IMR-90 (cell line): ENCODE measurements at regions not wholly inside any gene's neighbourhood (a gene's known extent, or its start where the extent isn't known, plus 50 kb on each side); places are given as distances from the start of the nearest gene placed in this dataset.
A peak's percentile ranks its signal among the peaks of the same experiment; 100 is the strongest.

ENCODE experiments used
- ATAC-seq: fragments of 200-7000 bp; cut with Tn5 transposase; 2 replicates; pipeline ENCODE4 v1.9.1; 2020; ENCODE audit warnings: low read depth, mild to moderate bottlenecking, moderate library complexity
- BruUV-seq: library from RNA; stranded (reverse); fragments of 400-500 nt; replicated peaks from 2 replicates; lab custom pipeline; 2021; lab: Mats Ljungman, UMichigan
- CTCF ChIA-PET: fragments of 300-600 bp; formaldehyde crosslinking; extraction: SDS; loops from one replicate; lab custom pipeline; 2021; ENCODE audit warnings: antibody characterized with exemption; lab: Yijun Ruan, JAX
- POLR2A ChIA-PET: fragments of 300-600 bp; sonication (Branson Sonifier 250); formaldehyde crosslinking; loops from one replicate; lab custom pipeline; 2022; ENCODE audit warnings: antibody characterized with exemption; ENCODE audit not compliant: unreplicated experiment; lab: Charles Lee
- DNase-seq: peaks from one replicate; pipeline ENCODE4 v3.0.0; 2013
- H2AFZ ChIP-seq: replicated peaks from 2 replicates; pipeline ENCODE3; 2013; ENCODE audit warnings: low read length, mild to moderate bottlenecking; ENCODE audit not compliant: poor library complexity
- H2AK5ac ChIP-seq: 2 replicates; pipeline ENCODE4 v1.6.1; 2013; ENCODE audit warnings: low read depth, low read length, inconsistent platforms
- H2AK9ac ChIP-seq: replicated peaks from 2 replicates; pipeline ENCODE3; 2013; ENCODE audit warnings: mild to moderate bottlenecking, low read depth, low read length, moderate library complexity; ENCODE audit not compliant: poor library complexity
- H2BK120ac ChIP-seq: 2 replicates; pipeline ENCODE4 v1.6.1; 2013; ENCODE audit warnings: low read depth, low read length, inconsistent platforms
- H2BK15ac ChIP-seq: 3 replicates; pipeline ENCODE4 v1.6.1; 2013; ENCODE audit warnings: low read depth, low read length, inconsistent platforms
- H2BK20ac ChIP-seq: 2 replicates; pipeline ENCODE4 v1.6.1; 2013; ENCODE audit warnings: low read depth, mild to moderate bottlenecking, inconsistent platforms, low read length, moderate library complexity
- H2BK5ac ChIP-seq: 2 replicates; pipeline ENCODE4 v1.6.1; 2013; ENCODE audit warnings: mild to moderate bottlenecking, low read depth, low read length, inconsistent platforms; ENCODE audit not compliant: poor library complexity, severe bottlenecking
- H3K14ac ChIP-seq: replicated peaks from 2 replicates; pipeline ENCODE4 v1.6.1; 2013; ENCODE audit warnings: low read depth, low read length, inconsistent platforms
- H3K18ac ChIP-seq: 2 replicates; pipeline ENCODE4 v1.6.1; 2013; ENCODE audit warnings: low read depth, low read length, control low read depth
- H3K23ac ChIP-seq: 2 replicates; pipeline ENCODE4 v1.6.1; 2013; ENCODE audit warnings: low read depth, low read length, inconsistent platforms
- H3K27ac ChIP-seq: 2 replicates; pipeline ENCODE4 v1.5.1; 2013; ENCODE audit warnings: mild to moderate bottlenecking, control low read depth, low read length; ENCODE audit not compliant: insufficient read depth
- H3K27me3 ChIP-seq: 2 replicates; pipeline ENCODE4 v1.6.1; 2013; ENCODE audit warnings: low read length; ENCODE audit not compliant: control insufficient read depth, insufficient read depth
- H3K36me3 ChIP-seq: 2 replicates; pipeline ENCODE4 v1.6.1; 2013; ENCODE audit warnings: low read length, mixed read lengths; ENCODE audit not compliant: control insufficient read depth, insufficient read depth
- H3K4ac ChIP-seq: 2 replicates; pipeline ENCODE4 v1.6.1; 2013; ENCODE audit warnings: low read depth, low read length, inconsistent platforms
- H3K4me1 ChIP-seq: 2 replicates; pipeline ENCODE4 v1.6.1; 2013; ENCODE audit warnings: low read length, mixed read lengths; ENCODE audit not compliant: control insufficient read depth, insufficient read depth
- H3K4me2 ChIP-seq: 2 replicates; pipeline ENCODE4 v1.6.1; 2013; ENCODE audit warnings: low read depth, mild to moderate bottlenecking, control low read depth, low read length, moderate library complexity
- H3K4me3 ChIP-seq: 2 replicates; pipeline ENCODE4 v1.5.1; 2013; ENCODE audit warnings: low read depth, mild to moderate bottlenecking, control low read depth, low read length, moderate library complexity; ENCODE audit not compliant: insufficient read depth
- H3K56ac ChIP-seq: 2 replicates; pipeline ENCODE4 v1.6.1; 2013; ENCODE audit warnings: low read length, inconsistent platforms; ENCODE audit not compliant: insufficient read depth; ENCODE audit errors: extremely low read depth
- H3K79me1 ChIP-seq, 2 experiments: 2 replicates each; pipeline ENCODE4 v1.6.1; 2013; ENCODE audit warnings: low read length in 2 of 2, inconsistent platforms in 1 of 2, low read depth in 1 of 2
- H3K9ac ChIP-seq: 2 replicates; pipeline ENCODE4 v1.6.1; 2013; ENCODE audit warnings: low read depth, low read length, control low read depth
- H3K9me1 ChIP-seq: 2 replicates; pipeline ENCODE4 v1.6.1; 2013; ENCODE audit warnings: low read length, inconsistent platforms; ENCODE audit not compliant: insufficient read depth
- H3K9me3 ChIP-seq: 2 replicates; pipeline ENCODE4 v1.6.1; 2013; ENCODE audit warnings: low read length; ENCODE audit not compliant: control insufficient read depth, insufficient read depth
- H4K20me1 ChIP-seq: 2 replicates; pipeline ENCODE4 v1.6.1; 2013; ENCODE audit warnings: low read length, inconsistent platforms; ENCODE audit not compliant: insufficient read depth
- H4K5ac ChIP-seq: 2 replicates; pipeline ENCODE4 v1.6.1; 2013; ENCODE audit warnings: mild to moderate bottlenecking, low read depth, low read length, control low read depth
- H4K8ac ChIP-seq, 2 experiments: 2 replicates each; pipeline ENCODE4 v1.6.1; 2013; ENCODE audit warnings: low read depth in 2 of 2, low read length in 2 of 2, control low read depth in 1 of 2, inconsistent platforms in 1 of 2
- H4K91ac ChIP-seq: 2 replicates; pipeline ENCODE4 v1.6.1; 2013; ENCODE audit warnings: low read depth, low read length, inconsistent platforms; ENCODE audit not compliant: insufficient read depth
- CEBPB ChIP-seq: IDR thresholded peaks from 2 replicates; pipeline ENCODE4 v1.6.1; 2012; ENCODE audit warnings: low read depth, low read length, improper control_type of control experiment
- CHD1 ChIP-seq: IDR thresholded peaks from 2 replicates; pipeline ENCODE4 v1.6.1; 2012; ENCODE audit warnings: low read depth, low read length, improper control_type of control experiment
- dilution Hi-C: fragments of 300-500 bp; cut with HindIII; formaldehyde crosslinking; loops from one replicate; pipeline ENCODE4 v1.14.3; 2018; ENCODE audit warnings: low sequenced_read_pairs; ENCODE audit not compliant: unreplicated experiment
- in situ Hi-C: fragments of 300-500 bp; cut with MboI; formaldehyde crosslinking; loops from 3 replicates; pipeline ENCODE4 v1.14.3; 2019; ENCODE audit warnings: low sequenced_read_pairs, inconsistent platforms, mixed read lengths
- intact Hi-C: fragments of 100-400 bp; cut with micrococcal nuclease; formaldehyde crosslinking; loops from 2 replicates; pipeline ENCODE4 v1.10.0; 2022

DNA sequence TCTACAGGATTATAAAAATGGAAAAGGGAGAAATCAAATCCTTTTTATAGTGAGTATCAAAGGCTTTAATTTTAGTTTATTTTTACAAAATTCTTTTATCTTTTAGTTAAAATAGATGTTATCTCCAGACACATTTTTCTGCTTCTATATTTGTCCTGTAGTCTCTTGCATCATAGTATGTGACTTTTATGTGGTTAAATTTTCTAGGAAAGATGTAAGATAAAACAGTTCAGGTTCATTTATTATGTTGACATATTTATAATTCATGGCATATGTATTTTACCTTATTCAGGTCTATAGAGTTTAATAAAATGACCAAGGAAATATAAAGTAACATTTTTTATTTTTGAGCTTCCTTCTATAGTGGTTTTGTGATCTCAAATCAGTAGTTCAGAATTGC lies 52.7 kb upstream of the PRL start:
- Histone ChIP-seq H3K9me3 (no peaks in the 10 kb centered on the region), H2BK120ac (no peak overlapping the region), H4K91ac (no peak overlapping the region), H2BK20ac (no peak overlapping the region), H3K56ac (no peak overlapping the region), H2AFZ (no peak overlapping the region), H3K27ac (no peak overlapping the region), H2AK9ac (no peak overlapping the region), H4K20me1 (no peaks in the 10 kb centered on the region), H3K4me3 (no peak overlapping the region), H3K4me2 (no peak overlapping the region), H3K14ac (no peak overlapping the region), H3K36me3 (no peaks in the 10 kb centered on the region), H3K18ac (no peak overlapping the region), H3K4me1 (peaks cover 2% of the 10 kb centered on the region; the same call in 1 of the 2 replicates), H2AK5ac (no peak overlapping the region), H3K23ac (no peak overlapping the region), H3K9ac (no peak overlapping the region), H3K27me3 (no peaks in the 10 kb centered on the region), H3K4ac (no peak overlapping the region), H2BK15ac (no peak overlapping the region), H4K5ac (no peak overlapping the region), H4K8ac (no peak overlapping the region), H2BK5ac (no peak overlapping the region), H3K9me1 (no peaks in the 10 kb centered on the region), H3K79me1 (no peaks in the 10 kb centered on the region)
- dilution Hi-C loops (no loop called here), in situ Hi-C loops (no loop called here), intact Hi-C loops (no loop called here)
- TF ChIP-seq CEBPB: peak; percentile 50; the same call in 1 of the 2 replicates
- TF ChIP-seq CHD1: no peak
- BruUV-seq: no TSS peak
- DNase-seq (no peak), ATAC-seq (no peak)
- POLR2A ChIA-PET: no interaction called here
- CTCF ChIA-PET: interaction anchor here (0.6 kb wide), 1 partner anchor 967 kb away, joined by 3 read pairs; no protein-coding TSS in a partner anchor
